Type B pancreatic cell (in vitro differentiated cells): ENCODE measurements at regions not wholly inside any gene's neighbourhood (a gene's known extent, or its start where the extent isn't known, plus 50 kb on each side); places are given as distances from the start of the nearest gene placed in this dataset.
A peak's percentile ranks its signal among the peaks of the same experiment; 100 is the strongest.

Experiments
- DNase-seq: peaks from one replicate; pipeline ENCODE4 v3.0.0; 2021; ENCODE audit warnings: mixed read lengths; ENCODE audit not compliant: unreplicated experiment; ENCODE audit errors: extremely low spot score
- H3K27ac Mint-ChIP-seq: 2 replicates; pipeline ENCODE4 v1.8.0; 2021; ENCODE audit warnings: mild to moderate bottlenecking, mixed read lengths
- H3K27me3 Mint-ChIP-seq: 2 replicates; pipeline ENCODE4 v1.8.0; 2021; ENCODE audit warnings: mixed read lengths
- H3K36me3 Mint-ChIP-seq: 2 replicates; pipeline ENCODE4 v1.8.0; 2021; ENCODE audit warnings: mixed read lengths
- H3K4me1 Mint-ChIP-seq: one replicate; pipeline ENCODE4 v1.8.0; 2021; ENCODE audit warnings: mixed read lengths; ENCODE audit not compliant: unreplicated experiment
- H3K4me3 Mint-ChIP-seq: 2 replicates; pipeline ENCODE4 v1.8.0; 2021; ENCODE audit warnings: mild to moderate bottlenecking, mixed read lengths
- H3K9me3 Mint-ChIP-seq: 2 replicates; pipeline ENCODE4 v1.8.0; 2021; ENCODE audit warnings: mixed read lengths
- TF ChIP-seq, protein P1 (sequence below): fragments of 200-600 bp; sonication (generic); conservative IDR thresholded peaks from 2 replicates; pipeline ENCODE4 v1.5.0; 2021; ENCODE audit warnings: antibody characterized with exemption, mild to moderate bottlenecking

DNA sequence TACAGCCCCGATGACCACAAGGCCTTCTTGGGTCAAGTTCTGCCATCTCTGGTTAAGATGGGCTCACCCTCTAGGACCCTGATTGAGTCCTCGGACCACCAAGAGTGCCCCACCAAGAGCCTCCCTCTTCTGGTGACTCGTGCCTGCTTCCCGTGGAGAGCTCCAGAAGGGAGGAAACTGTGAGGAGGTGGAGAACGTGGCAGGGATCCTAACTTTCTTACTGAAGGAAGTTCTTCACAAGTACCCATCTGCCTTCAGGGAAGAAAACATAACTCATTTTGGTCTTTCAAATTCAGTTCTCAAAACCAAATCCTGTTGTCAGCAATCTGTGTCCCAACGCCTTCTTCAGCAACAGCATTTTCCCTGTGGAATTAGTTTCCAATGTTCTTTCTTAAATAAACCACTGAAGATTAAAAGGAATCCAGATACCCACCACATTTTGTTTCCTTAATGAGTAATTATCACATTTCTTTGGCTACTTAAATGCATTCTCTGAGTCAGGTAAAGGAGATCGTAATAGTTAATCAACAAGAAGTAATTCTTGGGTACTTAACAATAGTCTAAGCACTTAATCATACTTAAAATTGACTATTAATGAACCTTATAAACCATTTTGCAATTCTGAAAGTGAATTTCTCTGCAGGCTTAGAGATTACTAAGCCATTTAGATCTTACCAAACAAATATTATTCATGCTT, 185.8 kb upstream of the SGK1 start:
- H3K4me3 Mint-ChIP-seq, result no peak overlapping the region
- no peaks in the 10 kb centered on the region for H3K9me3 Mint-ChIP-seq
- TF ChIP-seq, protein P1, sequence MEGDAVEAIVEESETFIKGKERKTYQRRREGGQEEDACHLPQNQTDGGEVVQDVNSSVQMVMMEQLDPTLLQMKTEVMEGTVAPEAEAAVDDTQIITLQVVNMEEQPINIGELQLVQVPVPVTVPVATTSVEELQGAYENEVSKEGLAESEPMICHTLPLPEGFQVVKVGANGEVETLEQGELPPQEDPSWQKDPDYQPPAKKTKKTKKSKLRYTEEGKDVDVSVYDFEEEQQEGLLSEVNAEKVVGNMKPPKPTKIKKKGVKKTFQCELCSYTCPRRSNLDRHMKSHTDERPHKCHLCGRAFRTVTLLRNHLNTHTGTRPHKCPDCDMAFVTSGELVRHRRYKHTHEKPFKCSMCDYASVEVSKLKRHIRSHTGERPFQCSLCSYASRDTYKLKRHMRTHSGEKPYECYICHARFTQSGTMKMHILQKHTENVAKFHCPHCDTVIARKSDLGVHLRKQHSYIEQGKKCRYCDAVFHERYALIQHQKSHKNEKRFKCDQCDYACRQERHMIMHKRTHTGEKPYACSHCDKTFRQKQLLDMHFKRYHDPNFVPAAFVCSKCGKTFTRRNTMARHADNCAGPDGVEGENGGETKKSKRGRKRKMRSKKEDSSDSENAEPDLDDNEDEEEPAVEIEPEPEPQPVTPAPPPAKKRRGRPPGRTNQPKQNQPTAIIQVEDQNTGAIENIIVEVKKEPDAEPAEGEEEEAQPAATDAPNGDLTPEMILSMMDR, result no peak
- no peaks in the 10 kb centered on the region for H3K36me3 Mint-ChIP-seq
- H3K27me3 Mint-ChIP-seq, result no peaks in the 10 kb centered on the region
- no peak overlapping the region for H3K27ac Mint-ChIP-seq
- DNase-seq, result no peak
- peaks cover 6% of the 10 kb centered on the region for H3K4me1 Mint-ChIP-seq

DNA sequence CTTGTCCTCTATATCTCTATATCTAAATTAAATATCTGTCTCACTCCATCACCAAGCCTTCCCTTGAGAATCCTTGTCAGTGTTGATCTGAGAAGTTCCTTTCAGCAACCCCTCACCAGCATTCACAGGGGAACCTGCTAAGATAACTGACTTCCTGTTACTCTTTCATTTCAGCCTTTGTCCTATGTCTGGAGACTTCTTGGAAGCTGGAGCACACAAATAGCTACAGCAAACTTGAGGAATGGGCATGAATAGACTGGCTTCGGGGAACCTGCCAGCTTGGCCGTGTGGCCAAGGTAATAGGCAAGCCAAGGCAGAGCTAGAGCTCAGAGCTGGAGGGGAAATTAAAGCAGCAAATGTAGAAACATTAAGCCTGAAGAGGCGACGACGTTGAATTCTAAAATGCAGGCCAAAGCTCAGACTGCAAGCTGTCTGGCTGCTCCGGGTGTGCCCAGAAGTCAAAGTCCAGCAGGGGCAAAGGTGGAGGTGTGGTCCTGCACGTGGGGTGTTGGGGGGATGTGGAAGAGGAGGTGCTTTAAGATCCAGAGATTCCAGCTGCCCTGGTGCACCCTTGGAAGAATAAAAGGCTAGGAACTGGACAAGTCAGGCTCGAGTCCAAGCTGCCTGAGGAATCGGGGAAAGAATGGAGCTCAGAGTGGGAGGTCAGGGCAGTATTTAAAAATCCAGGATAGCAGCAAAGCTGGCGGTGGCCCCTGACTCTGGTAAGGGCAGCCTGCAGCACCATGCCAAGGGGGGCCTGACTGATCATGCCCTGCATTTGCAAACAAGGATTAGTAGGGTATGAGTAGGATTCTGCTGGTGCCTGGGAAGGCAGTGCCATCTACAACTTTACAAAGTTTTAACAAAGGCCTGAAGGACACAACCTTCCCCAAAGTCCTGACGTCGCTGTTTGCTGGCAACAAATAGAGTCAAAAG, 185.0 kb upstream of the SGK1 start:
- Mint-ChIP-seq H3K36me3 (no peaks in the 10 kb centered on the region), H3K27ac (peak overlapping the region; percentile 54), H3K4me3 (no peak overlapping the region), H3K27me3 (no peaks in the 10 kb centered on the region), H3K9me3 (no peaks in the 10 kb centered on the region), H3K4me1 (peaks cover 6% of the 10 kb centered on the region)
- TF ChIP-seq, protein P1, result no peak
- DNase-seq, result no peak

DNA sequence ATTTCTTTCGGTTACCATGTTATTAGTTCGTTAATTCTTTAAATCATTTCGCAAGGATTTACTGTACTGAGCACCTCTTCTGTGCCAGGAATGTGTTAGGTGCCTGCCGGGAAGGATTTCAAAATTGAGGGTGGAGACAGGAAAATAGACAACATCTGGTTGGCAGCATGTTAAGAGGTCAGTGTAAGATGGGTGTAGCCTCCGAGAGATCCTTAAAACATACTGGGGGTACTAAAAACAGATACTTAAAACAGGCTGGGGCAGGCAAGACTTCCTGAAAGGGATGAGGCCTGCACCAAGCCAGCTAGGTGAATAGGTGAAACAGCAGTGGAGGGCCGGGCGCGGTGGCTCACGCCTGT, 178.0 kb upstream of the SGK1 start:
- TF ChIP-seq, protein P1, result no peak
- Mint-ChIP-seq H3K27ac (no peak overlapping the region), H3K4me3 (no peak overlapping the region), H3K4me1 (no peaks in the 10 kb centered on the region), H3K27me3 (no peaks in the 10 kb centered on the region), H3K9me3 (no peaks in the 10 kb centered on the region), H3K36me3 (no peaks in the 10 kb centered on the region)
- DNase-seq, result no peak

DNA sequence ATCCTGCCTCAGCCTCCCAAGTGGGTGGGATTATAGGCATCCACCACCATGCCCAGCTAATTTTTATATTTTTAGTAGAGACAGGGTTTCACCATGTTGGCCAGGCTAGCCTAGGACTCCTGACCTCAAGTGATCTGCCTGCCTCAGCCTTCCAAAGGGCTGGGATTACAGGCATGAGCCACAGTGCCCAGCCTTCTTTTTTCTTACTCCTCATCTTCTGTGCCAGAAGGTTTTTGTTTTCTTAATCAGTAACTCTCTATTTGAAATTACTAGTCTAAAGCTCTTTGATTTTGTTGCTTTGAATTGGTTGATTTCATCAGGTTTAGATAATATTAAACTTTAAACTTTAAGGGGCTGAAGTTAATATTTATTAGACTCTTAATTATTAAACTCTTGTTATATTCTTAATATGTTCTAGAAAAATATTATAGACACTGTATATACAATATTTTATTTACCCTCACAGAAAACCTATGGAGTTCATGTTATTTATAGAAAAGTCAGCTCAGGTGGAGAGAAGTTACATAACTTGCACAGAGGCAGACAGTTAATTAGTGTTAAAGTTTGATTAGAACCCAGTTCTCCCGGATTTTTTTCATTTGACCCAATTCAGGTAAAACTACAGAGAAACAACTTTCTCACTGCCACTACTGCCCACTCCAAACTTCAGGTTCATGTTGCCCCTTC, 177.4 kb upstream of the SGK1 start:
- no peak for DNase-seq
- H3K27me3 Mint-ChIP-seq, result no peaks in the 10 kb centered on the region
- no peak overlapping the region for H3K4me3 Mint-ChIP-seq
- TF ChIP-seq, protein P1, result no peak
- no peaks in the 10 kb centered on the region for H3K4me1 Mint-ChIP-seq
- H3K36me3 Mint-ChIP-seq, result no peaks in the 10 kb centered on the region
- H3K27ac Mint-ChIP-seq, result no peak overlapping the region
- no peaks in the 10 kb centered on the region for H3K9me3 Mint-ChIP-seq

DNA sequence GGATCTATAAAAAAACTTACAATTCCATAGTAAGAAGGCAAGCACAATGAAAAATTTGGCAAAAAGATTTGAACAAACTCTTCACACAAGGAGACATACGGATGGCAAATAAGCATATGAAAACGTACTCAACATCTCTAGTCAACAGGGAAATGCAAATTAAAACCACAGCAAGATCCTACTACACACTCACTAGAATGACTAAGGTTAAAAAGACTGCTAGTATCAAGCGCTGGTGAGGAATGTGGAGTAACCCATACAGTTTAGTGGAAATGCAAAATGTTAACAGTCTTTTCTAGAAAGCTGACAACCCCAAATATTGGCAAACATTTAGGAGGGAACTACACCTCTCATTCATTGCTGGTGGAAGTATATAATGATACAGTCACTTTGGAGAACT, 175.9 kb upstream of the SGK1 start:
- no peak for DNase-seq
- Mint-ChIP-seq H3K4me3 (no peak overlapping the region), H3K27me3 (no peaks in the 10 kb centered on the region), H3K9me3 (no peaks in the 10 kb centered on the region), H3K4me1 (no peaks in the 10 kb centered on the region), H3K27ac (no peak overlapping the region), H3K36me3 (no peaks in the 10 kb centered on the region)
- TF ChIP-seq, protein P1, result no peak
